ENCODE measurements at regions not wholly inside any gene's neighbourhood (a gene's known extent, or its start where the extent isn't known, plus 50 kb on each side); places are given as distances from the start of the nearest gene placed in this dataset.

- no peak for TF ChIP-seq POLR2AphosphoS5 (IDR thresholded peaks at IDR 0.05)
- TF ChIP-seq EP300 (IDR thresholded peaks at IDR 0.05), result no peak
- no peak for TF ChIP-seq POLR2A (IDR thresholded peaks at IDR 0.05)
- TF ChIP-seq, protein P1, sequence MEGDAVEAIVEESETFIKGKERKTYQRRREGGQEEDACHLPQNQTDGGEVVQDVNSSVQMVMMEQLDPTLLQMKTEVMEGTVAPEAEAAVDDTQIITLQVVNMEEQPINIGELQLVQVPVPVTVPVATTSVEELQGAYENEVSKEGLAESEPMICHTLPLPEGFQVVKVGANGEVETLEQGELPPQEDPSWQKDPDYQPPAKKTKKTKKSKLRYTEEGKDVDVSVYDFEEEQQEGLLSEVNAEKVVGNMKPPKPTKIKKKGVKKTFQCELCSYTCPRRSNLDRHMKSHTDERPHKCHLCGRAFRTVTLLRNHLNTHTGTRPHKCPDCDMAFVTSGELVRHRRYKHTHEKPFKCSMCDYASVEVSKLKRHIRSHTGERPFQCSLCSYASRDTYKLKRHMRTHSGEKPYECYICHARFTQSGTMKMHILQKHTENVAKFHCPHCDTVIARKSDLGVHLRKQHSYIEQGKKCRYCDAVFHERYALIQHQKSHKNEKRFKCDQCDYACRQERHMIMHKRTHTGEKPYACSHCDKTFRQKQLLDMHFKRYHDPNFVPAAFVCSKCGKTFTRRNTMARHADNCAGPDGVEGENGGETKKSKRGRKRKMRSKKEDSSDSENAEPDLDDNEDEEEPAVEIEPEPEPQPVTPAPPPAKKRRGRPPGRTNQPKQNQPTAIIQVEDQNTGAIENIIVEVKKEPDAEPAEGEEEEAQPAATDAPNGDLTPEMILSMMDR (IDR thresholded peaks at IDR 0.05), result no peak
- Histone ChIP-seq H3K36me3 (no peaks in the 10 kb centered on the region), H3K27me3 (no peaks in the 10 kb centered on the region), H3K4me3 (no peak overlapping the region), H3K4me1 (no peaks in the 10 kb centered on the region), H3K9me3 (no peaks in the 10 kb centered on the region), H3K27ac (no peak overlapping the region)
- intact Hi-C loops (cut with DNase I; ENCODE audit: low total_unique reads), result no loop called here
- DNase-seq, result no peak
These were observed 425.2 kb downstream of the CHL1 start for GRCh38 chr3:621714-622113.

- intact Hi-C loops (cut with DNase I; ENCODE audit: low total_unique reads), result no loop called here
- Histone ChIP-seq H3K9me3 (no peaks in the 10 kb centered on the region), H3K4me3 (no peak overlapping the region), H3K36me3 (no peaks in the 10 kb centered on the region), H3K27ac (no peak overlapping the region), H3K27me3 (no peaks in the 10 kb centered on the region), H3K4me1 (no peaks in the 10 kb centered on the region)
- no peak for DNase-seq
- 82 to 90% (median 87%) methylated on average over 7 of the region's 7 CpGs for WGBS, 5 donors
- no peak for TF ChIP-seq POLR2A (IDR thresholded peaks at IDR 0.05)
- TF ChIP-seq POLR2AphosphoS5 (IDR thresholded peaks at IDR 0.05), result no peak
- TF ChIP-seq EP300 (IDR thresholded peaks at IDR 0.05), result no peak
- TF ChIP-seq, protein P1 (IDR thresholded peaks at IDR 0.05), result no peak
These were observed 425.8 kb downstream of the CHL1 start for GRCh38 chr3:622314-622713.

DNA sequence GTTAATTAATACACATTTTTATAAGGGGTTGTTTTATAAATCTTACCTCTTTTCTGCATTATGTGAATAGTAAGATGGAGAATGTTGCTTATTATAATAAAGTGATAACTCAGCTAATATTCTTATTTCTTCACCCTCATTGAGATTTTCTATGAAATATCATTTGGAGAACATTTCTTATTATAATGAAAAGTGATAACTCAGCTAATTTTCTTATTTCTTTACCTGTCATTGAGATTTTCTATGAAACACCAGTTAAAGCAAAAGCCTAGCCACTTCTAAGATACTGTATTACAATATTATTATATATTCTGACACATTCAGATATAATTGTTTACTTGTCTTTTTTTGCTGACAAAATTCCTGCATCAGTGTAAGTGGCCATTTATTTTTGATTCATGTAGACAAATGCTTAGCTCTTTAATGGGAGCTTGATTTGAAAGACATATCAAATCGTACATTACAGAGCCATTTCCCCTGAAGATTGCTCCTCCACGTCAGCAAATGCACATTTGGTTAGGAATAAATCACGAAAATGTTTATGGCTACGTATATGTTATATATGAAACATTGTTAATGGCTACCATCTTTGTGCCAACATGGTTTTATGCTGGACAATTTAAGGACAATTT is 427.5 kb downstream of the CHL1 start:
- no peaks in the 10 kb centered on the region for H3K36me3 ChIP-seq
- TF ChIP-seq, protein P1 (IDR thresholded peaks at IDR 0.05), result no peak
- TF ChIP-seq EP300 (IDR thresholded peaks at IDR 0.05) (no peak), POLR2A (IDR thresholded peaks at IDR 0.05) (no peak), POLR2AphosphoS5 (IDR thresholded peaks at IDR 0.05) (no peak)
- 73 to 82% (median 80%) methylated on average over 4 of the region's 4 CpGs for WGBS, 5 donors
- no peaks in the 10 kb centered on the region for H3K4me1 ChIP-seq
- no peak for DNase-seq
- no peak overlapping the region for H3K27ac ChIP-seq
- no peak overlapping the region for H3K4me3 ChIP-seq
- intact Hi-C loops (cut with DNase I; ENCODE audit: low total_unique reads), result no loop called here
- no peaks in the 10 kb centered on the region for H3K27me3 ChIP-seq
- no peaks in the 10 kb centered on the region for H3K9me3 ChIP-seq

GRCh38 chr3:632571-633170 is 436.1 kb downstream of the CHL1 start:
- Histone ChIP-seq H3K27me3 (no peaks in the 10 kb centered on the region), H3K4me3 (no peak overlapping the region), H3K9me3 (no peaks in the 10 kb centered on the region), H3K36me3 (no peaks in the 10 kb centered on the region), H3K27ac (no peak overlapping the region), H3K4me1 (no peaks in the 10 kb centered on the region)
- WGBS, 5 donors, result 17 to 21% (median 20%) methylated on average over 10 of the region's 10 CpGs
- intact Hi-C loops (cut with DNase I; ENCODE audit: low total_unique reads), result no loop called here
- DNase-seq, result peak; percentile 37 to 82
- TF ChIP-seq, protein P1 (IDR thresholded peaks at IDR 0.05), result peak in 5 of 7 experiments; percentile 22 to 52 (median 29)
- TF ChIP-seq POLR2A (IDR thresholded peaks at IDR 0.05) (no peak), POLR2AphosphoS5 (IDR thresholded peaks at IDR 0.05) (no peak), EP300 (IDR thresholded peaks at IDR 0.05) (no peak)
